Endothelial cell of umbilical vein (primary cell): ENCODE measurements at regions not wholly inside any gene's neighbourhood (a gene's known extent, or its start where the extent isn't known, plus 50 kb on each side); places are given as distances from the start of the nearest gene placed in this dataset.

Experiments used
- BruUV-seq: library from RNA; stranded (reverse); fragments of 400-500 nt; replicated peaks from 2 replicates; lab custom pipeline; 2021; lab: Mats Ljungman, UMichigan
- CTCF ChIA-PET: fragments of 300-600, 350-600 bp; sonication (Branson Sonifier 250); formaldehyde crosslinking; loops from one replicate; lab custom pipeline; 2021; ENCODE audit warnings: antibody characterized with exemption, inconsistent platforms; lab: Charles Lee
- POLR2A ChIA-PET: fragments of 300-600, 350-600 bp; sonication (Branson Sonifier 250); formaldehyde crosslinking; loops from one replicate; lab custom pipeline; 2021; ENCODE audit warnings: antibody characterized with exemption, inconsistent platforms; lab: Charles Lee
- DNase-seq: peaks from one replicate; pipeline ENCODE4 v3.0.0-alpha.2; 2011; ENCODE audit warnings: low read depth, low spot score
- FAIRE-seq: peaks from 2 replicates; lab custom pipeline; 2011; peaks lifted over from hg19 to GRCh38; lab: Jason Lieb, UNC
- H2AFZ ChIP-seq: 2 replicates; pipeline ENCODE4 v1.6.0; 2012; ENCODE audit warnings: low read depth, low read length, control low read depth, inconsistent platforms
- H3K27ac ChIP-seq: 2 replicates; pipeline ENCODE4 v1.5.1; 2011; ENCODE audit warnings: low read depth, mild to moderate bottlenecking, control low read depth, low read length, moderate library complexity; ENCODE audit not compliant: insufficient read depth
- H3K27me3 ChIP-seq, 2 experiments: 2 replicates each; pipeline versions ENCODE4 v1.6.0 to v1.6.1; 2011; ENCODE audit warnings: low read length in 2 of 2, mixed read lengths in 1 of 2; ENCODE audit not compliant: control insufficient read depth in 2 of 2, insufficient read depth in 2 of 2
- H3K36me3 ChIP-seq, 2 experiments: 2 replicates in 1 of 2; 3 replicates in 1 of 2; pipeline ENCODE4 v1.5.1; 2011; ENCODE audit warnings: low read length in 2 of 2, mild to moderate bottlenecking in 1 of 2, moderate library complexity in 1 of 2; ENCODE audit not compliant: control insufficient read depth in 2 of 2, insufficient read depth in 2 of 2; ENCODE audit errors: extremely low read depth in 1 of 2
- H3K4me1 ChIP-seq: 3 replicates; pipeline ENCODE4 v1.5.1; 2011; ENCODE audit warnings: mild to moderate bottlenecking, low read length; ENCODE audit not compliant: control insufficient read depth, insufficient read depth; ENCODE audit errors: extremely low read depth
- H3K4me2 ChIP-seq: 2 replicates; pipeline ENCODE4 v1.6.1; 2011; ENCODE audit warnings: low read length, control low read depth, mixed read lengths; ENCODE audit not compliant: insufficient read depth
- H3K4me3 ChIP-seq, 3 experiments: fragments of 200-600 bp in 1 of 3; sonication (generic), shearing (Covaris generic) in 1 of 3; replicated peaks in 1 of 3; 2 replicates each; pipeline ENCODE4 v1.5.1; 2011 to 2016; ENCODE audit warnings: control low read depth in 3 of 3, low read length in 3 of 3, mild to moderate bottlenecking in 2 of 3, inconsistent platforms in 1 of 3, low read depth in 1 of 3, moderate library complexity in 1 of 3; ENCODE audit not compliant: insufficient read depth in 1 of 3
- H3K79me2 ChIP-seq: 2 replicates; pipeline ENCODE4 v1.6.0; 2012; ENCODE audit warnings: low read length, inconsistent platforms; ENCODE audit not compliant: control insufficient read depth, insufficient read depth
- H3K9ac ChIP-seq: replicated peaks from 2 replicates; pipeline ENCODE3; 2011; ENCODE audit warnings: low read length, control low read depth; ENCODE audit not compliant: insufficient read depth; ENCODE audit errors: extremely low read depth
- H3K9me1 ChIP-seq: replicated peaks from 3 replicates; pipeline ENCODE4 v1.6.0; 2011; ENCODE audit warnings: mild to moderate bottlenecking, low read length; ENCODE audit not compliant: control insufficient read depth, insufficient read depth; ENCODE audit errors: extremely low read depth
- H3K9me3 ChIP-seq: replicated peaks from 2 replicates; pipeline ENCODE4 v1.5.1; 2012; ENCODE audit warnings: low read length, inconsistent platforms; ENCODE audit not compliant: control insufficient read depth, insufficient read depth
- H4K20me1 ChIP-seq: replicated peaks from 2 replicates; pipeline ENCODE3; 2011; ENCODE audit warnings: mild to moderate bottlenecking, low read length; ENCODE audit not compliant: control insufficient read depth, insufficient read depth; ENCODE audit errors: extremely low read depth
- EZH2 ChIP-seq: IDR thresholded peaks from 2 replicates; pipeline ENCODE4 v1.6.1; 2012; ENCODE audit warnings: borderline replicate concordance, low read depth, mild to moderate bottlenecking, moderate library complexity, low read length, inconsistent platforms; ENCODE audit not compliant: severe bottlenecking
- FOS ChIP-seq: IDR thresholded peaks from 2 replicates; pipeline ENCODE4 v1.6.1; 2011; ENCODE audit warnings: mild to moderate bottlenecking, low read length, moderate library complexity, borderline replicate concordance; ENCODE audit not compliant: insufficient read depth
- GATA2 ChIP-seq: IDR thresholded peaks from 2 replicates; pipeline ENCODE4 v1.7.0; 2011; ENCODE audit warnings: low read depth, mild to moderate bottlenecking, moderate library complexity, mixed read lengths, low read length; ENCODE audit not compliant: insufficient read length, insufficient read depth
- JUN ChIP-seq: IDR thresholded peaks from 2 replicates; pipeline ENCODE4 v1.6.1; 2011; ENCODE audit warnings: borderline replicate concordance, low read depth; ENCODE audit not compliant: insufficient read length, insufficient read depth
- MYC ChIP-seq: IDR thresholded peaks from one replicate; pipeline ENCODE4 v1.6.1; 2011; ENCODE audit warnings: mild to moderate bottlenecking, low read depth, low read length
- POLR2A ChIP-seq: IDR thresholded peaks from 2 replicates; pipeline ENCODE4 v1.6.1; 2012; ENCODE audit warnings: low read depth, mild to moderate bottlenecking, control low read depth, low read length
- POLR2AphosphoS5 ChIP-seq: IDR thresholded peaks from 2 replicates; pipeline ENCODE4 v1.6.1; 2012; ENCODE audit warnings: low read depth, mild to moderate bottlenecking, control low read depth, low read length, moderate library complexity; ENCODE audit not compliant: insufficient read depth
- dilution Hi-C: fragments of 300-500 bp; cut with MboI; formaldehyde crosslinking; loops from one replicate; pipeline ENCODE4 v1.15.0; 2019; ENCODE audit warnings: low sequenced_read_pairs; ENCODE audit not compliant: extremely low pct_ligation_motif_present
- intact Hi-C: fragments of 100-400 bp; cut with micrococcal nuclease; formaldehyde crosslinking; loops from one replicate; pipeline ENCODE4 v1.10.0; 2022
- TF ChIP-seq, protein P1 (sequence below): IDR thresholded peaks from 2 replicates; pipeline ENCODE4 v1.6.1; 2011; ENCODE audit not compliant: insufficient read depth, insufficient read length
- TF ChIP-seq, protein P2 (sequence below), 2 donors: IDR thresholded peaks; 1 replicate in 1 of 2; 2 replicates in 1 of 2; pipeline ENCODE4 v1.5.1; 2011; ENCODE audit warnings: low read length in 2 of 2, mild to moderate bottlenecking in 2 of 2, moderate library complexity in 2 of 2, control low read depth in 1 of 2, inconsistent platforms in 1 of 2, low read depth in 1 of 2; ENCODE audit not compliant: insufficient read depth in 1 of 2; ENCODE audit errors: extremely low read depth in 1 of 2

DNA sequence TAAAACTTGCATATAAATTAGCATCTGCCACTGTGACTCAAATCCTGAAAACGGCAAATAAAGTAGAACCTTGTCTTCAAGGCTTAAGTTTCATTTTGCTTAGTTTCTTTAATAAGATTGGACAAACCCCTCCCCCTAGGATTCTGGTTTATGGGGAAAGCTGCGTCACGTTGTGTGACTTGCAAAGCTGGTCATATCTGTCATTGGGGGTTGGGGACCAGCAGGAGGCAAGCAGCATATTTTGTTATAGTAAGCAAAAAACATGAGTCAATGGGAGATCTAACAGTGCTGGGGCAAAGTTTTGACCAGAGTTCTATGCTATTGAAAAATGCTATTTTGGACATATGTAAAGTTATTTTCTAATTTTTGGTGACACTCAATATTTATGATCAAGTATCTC lies 407.3 kb downstream of the PCDH18 start:
- Histone ChIP-seq H3K4me1 (no peaks in the 10 kb centered on the region), H2AFZ (no peak overlapping the region), H3K27me3 (no peaks in the 10 kb centered on the region), H3K4me3 (no peak overlapping the region), H3K4me2 (no peak overlapping the region), H4K20me1 (no peaks in the 10 kb centered on the region), H3K9ac (no peak overlapping the region), H3K36me3 (no peaks in the 10 kb centered on the region), H3K9me1 (peaks cover 4% of the 10 kb centered on the region), H3K27ac (no peak overlapping the region), H3K9me3 (no peaks in the 10 kb centered on the region), H3K79me2 (no peaks in the 10 kb centered on the region)
- FAIRE-seq (no peak), DNase-seq (no peak)
- BruUV-seq = no TSS peak
- CTCF ChIA-PET = interaction anchor here (0.6 to 3.7 kb wide), 25 partner anchors 7 to 1816 kb away, joined by 3 to 40 read pairs (median 5); no protein-coding TSS in a partner anchor
- dilution Hi-C loops = no loop called here
- POLR2A ChIA-PET = no interaction called here
- TF ChIP-seq FOS (no peak), EZH2 (no peak), POLR2AphosphoS5 (no peak), GATA2 (no peak), JUN (no peak), POLR2A (no peak), MYC (no peak)
- TF ChIP-seq, protein P1, sequence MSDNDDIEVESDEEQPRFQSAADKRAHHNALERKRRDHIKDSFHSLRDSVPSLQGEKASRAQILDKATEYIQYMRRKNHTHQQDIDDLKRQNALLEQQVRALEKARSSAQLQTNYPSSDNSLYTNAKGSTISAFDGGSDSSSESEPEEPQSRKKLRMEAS = no peak
- TF ChIP-seq, protein P2, sequence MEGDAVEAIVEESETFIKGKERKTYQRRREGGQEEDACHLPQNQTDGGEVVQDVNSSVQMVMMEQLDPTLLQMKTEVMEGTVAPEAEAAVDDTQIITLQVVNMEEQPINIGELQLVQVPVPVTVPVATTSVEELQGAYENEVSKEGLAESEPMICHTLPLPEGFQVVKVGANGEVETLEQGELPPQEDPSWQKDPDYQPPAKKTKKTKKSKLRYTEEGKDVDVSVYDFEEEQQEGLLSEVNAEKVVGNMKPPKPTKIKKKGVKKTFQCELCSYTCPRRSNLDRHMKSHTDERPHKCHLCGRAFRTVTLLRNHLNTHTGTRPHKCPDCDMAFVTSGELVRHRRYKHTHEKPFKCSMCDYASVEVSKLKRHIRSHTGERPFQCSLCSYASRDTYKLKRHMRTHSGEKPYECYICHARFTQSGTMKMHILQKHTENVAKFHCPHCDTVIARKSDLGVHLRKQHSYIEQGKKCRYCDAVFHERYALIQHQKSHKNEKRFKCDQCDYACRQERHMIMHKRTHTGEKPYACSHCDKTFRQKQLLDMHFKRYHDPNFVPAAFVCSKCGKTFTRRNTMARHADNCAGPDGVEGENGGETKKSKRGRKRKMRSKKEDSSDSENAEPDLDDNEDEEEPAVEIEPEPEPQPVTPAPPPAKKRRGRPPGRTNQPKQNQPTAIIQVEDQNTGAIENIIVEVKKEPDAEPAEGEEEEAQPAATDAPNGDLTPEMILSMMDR (IDR thresholded peaks at IDR 0.05; ENCODE audit: extremely low read depth in 1 of 2, insufficient read depth in 1 of 2, low read depth in 1 of 2, low read length in 2 of 2) = no peak
- intact Hi-C loops = loop anchor here (2.0 to 10.0 kb wide), 3 partner anchors 486 to 1556 kb away; no protein-coding TSS in a partner anchor
